ENCODE measurements at regions not wholly inside any gene's neighbourhood (a gene's known extent, or its start where the extent isn't known, plus 50 kb on each side); places are given as distances from the start of the nearest gene placed in this dataset.
"Not testable (repeated sequence)": the region's sequence is repeated elsewhere in the genome, so short reads cannot be mapped to it uniquely, and the experiment has no call there.

GRCh38 chr15:24534032-24534431 lies 141.5 kb upstream of the NPAP1 start:
- H3K9me3 ChIP-seq (ENCODE audit: control insufficient read depth in 2 of 3, insufficient read depth in 1 of 3, low read length in 3 of 3); DNase-seq: not testable (repeated sequence)

GRCh38 chr15:24557281-24557680 lies 118.3 kb upstream of the NPAP1 start:
- H3K4me3 ChIP-seq (ENCODE audit: low read length in 3 of 3); DNase-seq; H3K27me3 ChIP-seq (ENCODE audit: control insufficient read depth, insufficient read depth, low read length); H3K27ac ChIP-seq (ENCODE audit: low read depth in 2 of 2, low read length in 2 of 2); H3K9me3 ChIP-seq (ENCODE audit: control insufficient read depth in 2 of 3, insufficient read depth in 1 of 3, low read length in 3 of 3); FAIRE-seq; H3K36me3 ChIP-seq (ENCODE audit: control insufficient read depth in 2 of 3, insufficient read depth in 3 of 3, low read length in 3 of 3); H3K9ac ChIP-seq (ENCODE audit: low read length in 3 of 3); intact Hi-C loops (cut with DNase I); H3K4me1 ChIP-seq (ENCODE audit: control insufficient read depth in 2 of 3, insufficient read depth in 2 of 3, low read depth in 1 of 3, low read length in 3 of 3): not testable (repeated sequence)

More at GRCh38 chr15:24534032-24534431, 141.5 kb upstream of the NPAP1 start:
- H3K27ac ChIP-seq (ENCODE audit: low read depth in 2 of 2, low read length in 2 of 2); H3K27me3 ChIP-seq (ENCODE audit: control insufficient read depth, insufficient read depth, low read length); FAIRE-seq; H3K4me1 ChIP-seq (ENCODE audit: control insufficient read depth in 2 of 3, insufficient read depth in 2 of 3, low read depth in 1 of 3, low read length in 3 of 3); H3K4me3 ChIP-seq (ENCODE audit: low read length in 3 of 3); H3K36me3 ChIP-seq (ENCODE audit: control insufficient read depth in 2 of 3, insufficient read depth in 3 of 3, low read length in 3 of 3); intact Hi-C loops (cut with DNase I); H3K9ac ChIP-seq (ENCODE audit: low read length in 3 of 3): not testable (repeated sequence)

- Histone ChIP-seq H3K4me3 (ENCODE audit: low read length in 3 of 3) (no peak overlapping the region), H3K9me3 (ENCODE audit: control insufficient read depth in 2 of 3, insufficient read depth in 1 of 3, low read length in 3 of 3) (no peaks in the 10 kb centered on the region), H3K36me3 (ENCODE audit: control insufficient read depth in 2 of 3, insufficient read depth in 3 of 3, low read length in 3 of 3) (no peaks in the 10 kb centered on the region), H3K4me1 (ENCODE audit: control insufficient read depth in 2 of 3, insufficient read depth in 2 of 3, low read depth in 1 of 3, low read length in 3 of 3) (no peaks in the 10 kb centered on the region), H3K27ac (ENCODE audit: low read depth in 2 of 2, low read length in 2 of 2) (no peak overlapping the region), H3K9ac (ENCODE audit: low read length in 3 of 3) (no peak overlapping the region), H3K27me3 (ENCODE audit: control insufficient read depth, insufficient read depth, low read length) (no peaks in the 10 kb centered on the region)
- no peak for DNase-seq
- TF ChIP-seq CTCF (IDR thresholded peaks at IDR 0.05; ENCODE audit: borderline replicate concordance, extremely low read depth, insufficient read depth): no peak
- intact Hi-C loops (cut with DNase I): no loop called here
- FAIRE-seq: no peak
Measured at GRCh38 chr15:24607636-24608035, 67.9 kb upstream of the NPAP1 start.

- no peak for TF ChIP-seq CTCF (IDR thresholded peaks at IDR 0.05; ENCODE audit: borderline replicate concordance, extremely low read depth, insufficient read depth)
- Histone ChIP-seq H3K27me3 (ENCODE audit: control insufficient read depth, insufficient read depth, low read length) (no peaks in the 10 kb centered on the region), H3K9me3 (ENCODE audit: control insufficient read depth in 2 of 3, insufficient read depth in 1 of 3, low read length in 3 of 3) (no peaks in the 10 kb centered on the region), H3K27ac (ENCODE audit: low read depth in 2 of 2, low read length in 2 of 2) (no peak overlapping the region), H3K4me1 (ENCODE audit: control insufficient read depth in 2 of 3, insufficient read depth in 2 of 3, low read depth in 1 of 3, low read length in 3 of 3) (no peaks in the 10 kb centered on the region), H3K4me3 (ENCODE audit: low read length in 3 of 3) (no peak overlapping the region), H3K36me3 (ENCODE audit: control insufficient read depth in 2 of 3, insufficient read depth in 3 of 3, low read length in 3 of 3) (no peaks in the 10 kb centered on the region), H3K9ac (ENCODE audit: low read length in 3 of 3) (no peak overlapping the region)
- no peak for FAIRE-seq
- no peak for DNase-seq
- intact Hi-C loops (cut with DNase I): no loop called here
Measured at GRCh38 chr15:24617646-24618045, 57.9 kb upstream of the NPAP1 start.

Measured in kidney (tissue), 13 donors.